ENCODE measurements at regions not wholly inside any gene's neighbourhood (a gene's known extent, or its start where the extent isn't known, plus 50 kb on each side); places are given as distances from the start of the nearest gene placed in this dataset.

DNA sequence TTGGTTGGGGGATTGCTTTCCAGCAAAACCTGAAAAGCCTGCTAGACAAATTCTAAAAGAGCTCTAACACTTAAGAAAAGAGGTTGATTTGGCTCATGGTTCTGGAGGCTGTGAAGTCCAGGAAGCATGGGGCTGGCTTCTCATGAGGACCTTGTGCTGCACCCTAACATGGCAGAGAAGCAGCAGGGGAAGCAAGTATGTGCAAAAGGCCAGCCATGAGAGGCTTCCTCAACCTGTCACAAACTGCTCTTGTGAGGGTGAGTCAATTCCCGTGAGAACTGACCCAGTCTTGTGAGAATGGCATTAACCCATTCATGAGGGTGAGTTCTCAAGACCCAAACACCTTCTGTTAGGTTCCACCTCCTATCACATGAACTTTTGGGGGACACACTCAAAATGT lies 54.3 kb upstream of the IGFBP3 start:
- DNase-seq (ENCODE audit: low read depth, low spot score): no peak
- CTCF ChIA-PET: interaction anchor here (1.1 to 1.8 kb wide), 2 partner anchors 52 to 57 kb away, joined by 3 to 9 read pairs; no protein-coding TSS in a partner anchor
- H3K4me3 ChIP-seq (ENCODE audit: low read depth, low read length): no peak overlapping the region
- TF ChIP-seq, protein P1, sequence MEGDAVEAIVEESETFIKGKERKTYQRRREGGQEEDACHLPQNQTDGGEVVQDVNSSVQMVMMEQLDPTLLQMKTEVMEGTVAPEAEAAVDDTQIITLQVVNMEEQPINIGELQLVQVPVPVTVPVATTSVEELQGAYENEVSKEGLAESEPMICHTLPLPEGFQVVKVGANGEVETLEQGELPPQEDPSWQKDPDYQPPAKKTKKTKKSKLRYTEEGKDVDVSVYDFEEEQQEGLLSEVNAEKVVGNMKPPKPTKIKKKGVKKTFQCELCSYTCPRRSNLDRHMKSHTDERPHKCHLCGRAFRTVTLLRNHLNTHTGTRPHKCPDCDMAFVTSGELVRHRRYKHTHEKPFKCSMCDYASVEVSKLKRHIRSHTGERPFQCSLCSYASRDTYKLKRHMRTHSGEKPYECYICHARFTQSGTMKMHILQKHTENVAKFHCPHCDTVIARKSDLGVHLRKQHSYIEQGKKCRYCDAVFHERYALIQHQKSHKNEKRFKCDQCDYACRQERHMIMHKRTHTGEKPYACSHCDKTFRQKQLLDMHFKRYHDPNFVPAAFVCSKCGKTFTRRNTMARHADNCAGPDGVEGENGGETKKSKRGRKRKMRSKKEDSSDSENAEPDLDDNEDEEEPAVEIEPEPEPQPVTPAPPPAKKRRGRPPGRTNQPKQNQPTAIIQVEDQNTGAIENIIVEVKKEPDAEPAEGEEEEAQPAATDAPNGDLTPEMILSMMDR (IDR thresholded peaks at IDR 0.05; ENCODE audit: insufficient read depth, low read length, missing control alignments): no peak
- POLR2A ChIA-PET: no interaction called here

DNA sequence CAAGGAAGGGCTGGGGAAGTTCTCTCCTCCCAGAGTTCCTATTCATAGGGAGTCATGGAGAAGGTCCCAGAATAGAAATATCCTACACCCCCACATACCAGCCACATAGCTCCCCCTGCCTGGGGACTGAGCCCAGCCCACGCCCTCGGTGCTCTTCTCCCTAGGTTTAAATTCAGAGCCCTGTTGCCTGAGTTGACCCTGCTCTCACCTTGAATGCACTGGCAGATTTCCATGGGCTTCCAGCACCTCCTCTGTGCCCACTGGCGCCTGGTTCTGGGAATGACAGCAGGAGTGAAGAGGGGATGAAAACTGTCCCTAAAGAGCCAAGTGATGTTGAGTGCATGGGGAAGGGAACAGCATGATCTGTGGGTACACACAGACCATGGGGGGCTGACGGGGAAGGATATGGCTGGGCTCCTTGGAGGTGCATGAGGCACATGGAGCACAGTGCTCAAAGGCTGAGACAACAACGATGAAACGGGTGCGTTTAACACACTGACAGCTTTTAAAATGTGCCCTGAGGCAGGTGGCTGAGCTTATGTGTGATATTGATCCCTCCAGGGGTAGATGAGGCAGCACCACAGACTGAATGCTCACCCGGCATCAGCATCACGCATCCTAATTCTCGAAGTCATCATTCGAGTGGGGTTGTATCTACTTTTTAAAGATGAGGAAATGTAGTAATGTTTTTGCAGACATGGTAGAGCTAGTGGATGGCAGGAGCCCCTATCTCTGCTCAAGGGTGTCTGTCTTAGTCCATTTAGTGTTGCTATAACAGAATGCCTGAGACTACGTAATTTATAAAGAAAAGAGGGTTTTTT lies 53.7 kb upstream of the IGFBP3 start:
- ChIA-PET CTCF (interaction anchor here (1.1 kb wide), 1 partner anchor 57 kb away, joined by 3 read pairs; no protein-coding TSS in a partner anchor), POLR2A (no interaction called here)
- no peak overlapping the region for H3K4me3 ChIP-seq (ENCODE audit: low read depth, low read length)
- no peak for DNase-seq (ENCODE audit: low read depth, low spot score)
- TF ChIP-seq, protein P1 (IDR thresholded peaks at IDR 0.05; ENCODE audit: insufficient read depth, low read length, missing control alignments): no peak

DNA sequence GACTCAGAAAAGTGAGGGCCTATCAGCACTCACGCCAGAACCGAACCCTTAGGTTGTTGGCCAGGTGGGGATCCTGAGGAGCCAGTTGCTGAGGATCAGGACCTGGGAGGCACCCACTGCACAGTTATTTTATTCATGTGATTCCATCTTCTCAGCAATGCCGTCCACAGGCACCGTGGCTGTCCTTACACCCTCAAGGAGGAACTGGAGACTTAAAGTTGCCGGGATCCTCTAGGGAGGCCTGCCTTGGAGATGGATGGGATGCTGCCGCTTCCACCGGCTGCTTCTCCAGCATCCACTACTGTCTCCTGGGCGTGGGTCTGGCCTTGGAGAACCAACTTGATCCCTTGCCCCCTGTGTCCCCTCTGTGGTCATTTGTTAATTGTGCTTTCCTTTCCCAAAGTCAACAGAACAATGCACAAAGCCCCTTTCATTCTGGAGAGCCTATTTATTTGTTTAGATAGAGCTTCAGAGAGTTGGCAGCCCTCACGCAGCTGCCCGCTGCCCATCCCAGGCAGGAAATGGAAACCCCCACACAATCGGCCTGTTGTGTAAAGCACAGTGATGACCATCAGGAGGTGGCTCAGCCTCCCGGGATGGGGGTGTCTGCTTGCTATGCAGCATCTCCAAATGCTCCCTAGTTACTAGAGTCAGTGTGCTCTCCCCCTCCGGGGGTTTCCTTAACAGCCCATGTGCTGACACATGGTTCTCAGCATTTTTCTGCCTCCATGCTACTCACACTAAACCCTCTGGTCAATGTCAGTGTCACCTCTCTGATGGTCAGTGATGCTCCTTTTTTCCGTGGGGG lies 52.9 kb upstream of the IGFBP3 start:
- ChIA-PET CTCF (no interaction called here), POLR2A (no interaction called here)
- TF ChIP-seq, protein P1 (IDR thresholded peaks at IDR 0.05; ENCODE audit: insufficient read depth, low read length, missing control alignments): no peak
- H3K4me3 ChIP-seq (ENCODE audit: low read depth, low read length): no peak overlapping the region
- DNase-seq (ENCODE audit: low read depth, low spot score): no peak

DNA sequence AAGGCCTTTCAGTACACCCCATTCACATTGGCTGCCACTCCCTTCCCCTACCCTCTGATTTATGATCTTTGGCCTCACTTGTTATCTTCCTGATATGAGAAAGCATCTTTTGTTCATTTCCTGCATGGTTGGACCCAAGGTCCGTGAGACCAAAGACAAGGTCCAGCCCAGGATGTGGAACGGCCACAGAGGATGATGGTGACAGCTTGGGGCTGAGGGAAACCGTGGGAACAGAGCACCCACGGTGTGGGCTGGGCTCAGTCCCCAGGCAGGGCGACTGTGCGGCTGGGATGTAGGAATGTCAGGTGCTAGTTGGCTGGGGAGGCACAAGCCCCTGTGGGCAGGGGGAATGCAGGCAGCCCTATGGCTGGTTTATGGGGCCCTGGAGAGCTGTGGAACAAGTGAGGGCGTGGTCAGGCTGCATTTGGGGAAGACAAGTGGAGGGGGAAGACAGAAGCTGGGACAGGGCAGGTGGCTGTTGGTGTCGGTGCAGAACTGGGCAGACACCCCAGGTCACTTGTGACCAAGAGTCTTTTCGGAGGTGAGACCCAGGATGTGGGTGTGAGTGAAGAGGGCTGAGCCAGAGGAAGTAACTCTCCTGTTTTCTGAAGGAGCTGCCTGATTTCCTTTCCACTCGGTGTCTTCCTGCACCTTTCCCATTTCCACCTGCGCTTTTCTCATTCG lies 51.7 kb upstream of the IGFBP3 start:
- ChIA-PET POLR2A (interaction anchor here (0.6 kb wide), 1 partner anchor 18 kb away, joined by 3 read pairs; no protein-coding TSS in a partner anchor), CTCF (interaction anchor here (0.5 kb wide), 1 partner anchor 497 kb away, joined by 3 read pairs; no protein-coding TSS in a partner anchor)
- H3K4me3 ChIP-seq (ENCODE audit: low read depth, low read length): no peak overlapping the region
- no peak for DNase-seq (ENCODE audit: low read depth, low spot score)
- TF ChIP-seq, protein P1 (IDR thresholded peaks at IDR 0.05; ENCODE audit: insufficient read depth, low read length, missing control alignments): no peak

DNA sequence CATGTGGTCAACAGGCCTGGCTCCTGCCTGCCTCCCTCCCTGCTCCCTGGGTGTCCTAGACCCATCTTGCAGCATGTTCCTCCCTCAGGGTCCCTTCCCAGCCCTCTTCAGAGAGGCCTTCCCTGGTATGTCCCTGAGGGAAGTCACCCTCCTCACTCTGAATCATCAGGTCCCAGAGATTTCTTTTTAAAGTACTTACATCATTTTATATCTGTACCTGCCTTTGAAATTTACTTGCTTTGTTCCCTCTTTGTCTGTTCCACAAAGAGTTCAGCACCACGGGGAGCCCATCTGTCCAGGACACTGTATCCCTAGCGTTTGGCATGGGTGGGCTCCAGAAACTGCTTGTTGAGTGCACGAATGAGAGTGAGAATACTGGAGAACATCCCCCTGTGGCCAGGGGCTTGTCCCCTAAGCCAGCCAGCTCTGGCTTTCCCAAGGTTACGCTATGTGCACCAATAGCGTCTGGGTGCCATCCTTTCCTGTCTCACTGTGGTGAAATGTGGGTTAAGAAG lies 50.6 kb upstream of the IGFBP3 start:
- TF ChIP-seq, protein P1 (IDR thresholded peaks at IDR 0.05; ENCODE audit: insufficient read depth, low read length, missing control alignments): no peak
- no peak for DNase-seq (ENCODE audit: low read depth, low spot score)
- POLR2A ChIA-PET: no interaction called here
- CTCF ChIA-PET: interaction anchor here (1.2 to 3.6 kb wide), 2 partner anchors 12 to 49 kb away, joined by 3 to 12 read pairs; partner anchors contain the start of gene IGFBP3
- no peak overlapping the region for H3K4me3 ChIP-seq (ENCODE audit: low read depth, low read length)

Measured in AG04449 (cell line).